Adrenal gland (tissue), 9 donors: ENCODE measurements at regions not wholly inside any gene's neighbourhood (a gene's known extent, or its start where the extent isn't known, plus 50 kb on each side); places are given as distances from the start of the nearest gene placed in this dataset.

Source experiments
- DNase-seq, 7 donors: peaks; one replicate each; pipeline ENCODE4 v3.0.0-alpha.2; 2019 to 2020
- H3K27ac ChIP-seq, 5 donors: fragments of 200-600 bp; sonication (generic) in 4 of 5; 1 replicate in 3 of 5; 2 replicates in 2 of 5; pipeline versions ENCODE4 v1.5.1 to v1.8.0; 2016 to 2020; ENCODE audit warnings: mild to moderate bottlenecking in 1 of 5
- H3K27me3 ChIP-seq: fragments of 200-600 bp; 2 replicates; pipeline ENCODE4 v1.8.0; 2021
- H3K36me3 ChIP-seq, 2 donors: fragments of 200-600 bp; replicated peaks in 1 of 2; 1 replicate in 1 of 2; 2 replicates in 1 of 2; pipeline versions ENCODE4 v1.5.1 to v1.8.0; 2018 to 2022
- H3K4me1 ChIP-seq, 2 donors: fragments of 200-600 bp; replicated peaks in 1 of 2; 1 replicate in 1 of 2; 2 replicates in 1 of 2; pipeline versions ENCODE4 v1.5.1 to v1.8.0; 2018 to 2021
- H3K4me3 ChIP-seq, 4 donors: fragments of 200-600 bp; sonication (generic) in 3 of 4; one replicate each; pipeline ENCODE4 v1.5.1; 2016 to 2018
- H3K9me3 ChIP-seq, 3 donors: fragments of 200-600 bp; sonication (generic) in 1 of 3; replicated peaks in 1 of 3; 1 replicate in 2 of 3; 2 replicates in 1 of 3; pipeline versions ENCODE4 v1.5.1 to v1.8.0; 2016 to 2021
- POLR2A ChIP-seq, 2 donors: fragments of 450-650 bp; IDR thresholded peaks; one replicate each; pipeline ENCODE4 v1.6.1; 2017; ENCODE audit warnings: antibody characterized with exemption in 2 of 2, mild to moderate bottlenecking in 2 of 2, moderate library complexity in 1 of 2
- WGBS, 4 donors: extraction: QIAGEN DNeasy Blood & Tissue Kit in 2 of 4; methylation state at CpG; one replicate each; pipeline versions ENCODE4 v1.1.5 to v1.1.7; 2013 to 2017; 5-methylcytosine and 5-hydroxymethylcytosine counted together
- intact Hi-C, 2 donors: fragments of 100-400 bp; cut with DNase I; formaldehyde crosslinking; loops; one replicate each; pipeline versions ENCODE4 v1.14.1 to v1.15.0; 2022 to 2023
- TF ChIP-seq, protein P1 (sequence below), 6 experiments: fragments of 450-650 bp in 4 of 6; fragments of 200-600 bp in 2 of 6; sonication (generic) in 1 of 6; IDR thresholded peaks; 1 replicate in 5 of 6; 2 replicates in 1 of 6; pipeline versions ENCODE4 v1.5.1 to v1.8.0; 2016 to 2021; ENCODE audit warnings: antibody characterized with exemption in 6 of 6, mild to moderate bottlenecking in 2 of 6, moderate library complexity in 1 of 6
- donor health status: healthy with polysubstance abuse.
- donor health status: Bipolar disorder and iron deficiency.
- donor health status: DM: yes; HTN: yes; CAD: no.
- donor health status: DM: no; HTN: no; CAD: no.
- donor health status: DM: no; HTN: no; CAD: no.

- Histone ChIP-seq H3K4me1 (no peaks in the 10 kb centered on the region), H3K4me3 (no peak overlapping the region), H3K9me3 (no peaks in the 10 kb centered on the region), H3K36me3 (no peaks in the 10 kb centered on the region), H3K27me3 (no peaks in the 10 kb centered on the region), H3K27ac (no peak overlapping the region)
- no peak for DNase-seq
- intact Hi-C loops = no loop called here
- 80 to 88% (median 85%) methylated on average over 5 of the region's 5 CpGs for WGBS, 4 donors
- TF ChIP-seq, protein P1, sequence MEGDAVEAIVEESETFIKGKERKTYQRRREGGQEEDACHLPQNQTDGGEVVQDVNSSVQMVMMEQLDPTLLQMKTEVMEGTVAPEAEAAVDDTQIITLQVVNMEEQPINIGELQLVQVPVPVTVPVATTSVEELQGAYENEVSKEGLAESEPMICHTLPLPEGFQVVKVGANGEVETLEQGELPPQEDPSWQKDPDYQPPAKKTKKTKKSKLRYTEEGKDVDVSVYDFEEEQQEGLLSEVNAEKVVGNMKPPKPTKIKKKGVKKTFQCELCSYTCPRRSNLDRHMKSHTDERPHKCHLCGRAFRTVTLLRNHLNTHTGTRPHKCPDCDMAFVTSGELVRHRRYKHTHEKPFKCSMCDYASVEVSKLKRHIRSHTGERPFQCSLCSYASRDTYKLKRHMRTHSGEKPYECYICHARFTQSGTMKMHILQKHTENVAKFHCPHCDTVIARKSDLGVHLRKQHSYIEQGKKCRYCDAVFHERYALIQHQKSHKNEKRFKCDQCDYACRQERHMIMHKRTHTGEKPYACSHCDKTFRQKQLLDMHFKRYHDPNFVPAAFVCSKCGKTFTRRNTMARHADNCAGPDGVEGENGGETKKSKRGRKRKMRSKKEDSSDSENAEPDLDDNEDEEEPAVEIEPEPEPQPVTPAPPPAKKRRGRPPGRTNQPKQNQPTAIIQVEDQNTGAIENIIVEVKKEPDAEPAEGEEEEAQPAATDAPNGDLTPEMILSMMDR (IDR thresholded peaks at IDR 0.05) = no peak
- TF ChIP-seq POLR2A (IDR thresholded peaks at IDR 0.05) = no peak
These were observed 65.1 kb upstream of the ITM2B start for GRCh38 chr13:48167866-48168265.

DNA sequence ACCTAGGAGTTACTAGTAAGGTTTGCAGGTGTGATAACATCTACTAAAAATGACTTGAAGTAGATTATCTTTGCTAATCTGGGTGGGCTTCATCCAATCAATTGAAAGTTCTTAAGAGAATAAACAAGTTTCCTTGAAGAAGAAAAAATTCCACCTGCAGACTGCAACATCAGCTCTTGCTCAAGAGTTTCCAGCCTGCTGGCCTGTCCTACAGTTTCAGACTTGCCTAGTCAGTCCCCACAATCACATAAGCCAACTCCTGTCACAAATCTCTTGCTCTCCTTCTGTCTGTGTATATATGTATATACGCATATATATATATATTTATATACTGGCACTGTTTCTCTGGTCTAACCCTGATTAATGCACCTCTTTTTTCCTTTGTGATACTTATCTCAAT is 67.3 kb upstream of the ITM2B start:
- 94 to 100% (median 100%) methylated on average over 1 of the region's 1 CpG for WGBS, 4 donors
- intact Hi-C loops = no loop called here
- no peaks in the 10 kb centered on the region for H3K9me3 ChIP-seq
- no peaks in the 10 kb centered on the region for H3K4me1 ChIP-seq
- no peak for DNase-seq
- H3K36me3 ChIP-seq = no peaks in the 10 kb centered on the region
- no peaks in the 10 kb centered on the region for H3K27me3 ChIP-seq
- no peak overlapping the region for H3K27ac ChIP-seq
- TF ChIP-seq, protein P1 (IDR thresholded peaks at IDR 0.05) = no peak
- TF ChIP-seq POLR2A (IDR thresholded peaks at IDR 0.05) = no peak
- no peak overlapping the region for H3K4me3 ChIP-seq

DNA sequence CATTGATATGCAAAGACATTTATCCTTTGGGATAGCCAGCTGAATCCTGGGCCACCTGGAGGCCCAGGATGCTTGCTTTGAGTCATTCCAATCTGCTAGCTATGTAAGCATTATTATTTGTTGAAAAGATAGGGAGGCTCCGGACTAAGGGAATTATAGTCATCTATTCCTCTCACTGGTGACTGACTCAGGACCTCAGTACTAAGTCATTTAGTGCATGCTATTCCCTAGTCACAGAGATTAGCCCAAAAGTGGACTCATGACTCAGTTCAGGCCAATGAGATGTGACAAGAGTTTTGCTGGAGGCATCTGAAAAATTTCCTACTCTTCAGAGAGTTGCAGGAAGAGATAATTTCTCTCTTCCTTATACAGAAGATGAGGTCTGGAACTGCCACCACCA is 67.9 kb upstream of the ITM2B start:
- no peaks in the 10 kb centered on the region for H3K9me3 ChIP-seq
- H3K4me3 ChIP-seq = no peak overlapping the region
- H3K36me3 ChIP-seq = no peaks in the 10 kb centered on the region
- no peaks in the 10 kb centered on the region for H3K27me3 ChIP-seq
- TF ChIP-seq, protein P1 (IDR thresholded peaks at IDR 0.05) = no peak
- TF ChIP-seq POLR2A (IDR thresholded peaks at IDR 0.05) = no peak
- WGBS, 4 donors = 50 to 90% (median 86%) methylated on average over 1 of the region's 1 CpG
- intact Hi-C loops = no loop called here
- H3K27ac ChIP-seq = no peak overlapping the region
- no peak for DNase-seq
- no peaks in the 10 kb centered on the region for H3K4me1 ChIP-seq

DNA sequence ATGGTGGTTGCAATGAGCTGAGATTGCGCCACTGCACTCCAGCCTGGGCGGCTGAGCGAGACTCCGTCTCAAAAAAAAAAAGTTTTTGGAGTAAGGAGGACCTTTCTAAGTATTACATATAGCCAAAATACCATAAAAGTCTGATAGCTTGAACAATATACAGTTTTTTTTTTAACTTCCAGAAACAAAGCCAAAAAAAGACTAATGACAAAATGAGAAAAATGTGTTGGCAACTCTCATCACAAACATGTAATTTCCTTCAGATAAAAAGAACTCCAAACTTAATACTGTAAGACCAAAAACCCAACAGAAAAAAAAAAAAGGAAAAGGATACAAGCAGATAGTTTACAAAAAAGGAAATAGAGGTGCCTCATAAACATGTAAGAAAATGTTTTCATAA is 68.2 kb upstream of the MED4 start:
- Histone ChIP-seq H3K27me3 (no peaks in the 10 kb centered on the region), H3K4me3 (no peak overlapping the region), H3K27ac (peak overlapping the region in 1 of 5 donors; percentile 27), H3K36me3 (no peaks in the 10 kb centered on the region), H3K9me3 (no peaks in the 10 kb centered on the region), H3K4me1 (no peaks in the 10 kb centered on the region)
- 69 to 86% (median 75%) methylated on average over 4 of the region's 4 CpGs for WGBS, 4 donors
- no peak for DNase-seq
- TF ChIP-seq POLR2A (IDR thresholded peaks at IDR 0.05) = no peak
- TF ChIP-seq, protein P1 (IDR thresholded peaks at IDR 0.05) = no peak
- intact Hi-C loops = no loop called here
